Endothelial cell of umbilical vein (primary cell): ENCODE measurements at regions not wholly inside any gene's neighbourhood (a gene's known extent, or its start where the extent isn't known, plus 50 kb on each side); places are given as distances from the start of the nearest gene placed in this dataset.

Experiments used
- BruUV-seq: library from RNA; stranded (reverse); fragments of 400-500 nt; replicated peaks from 2 replicates; lab custom pipeline; 2021; lab: Mats Ljungman, UMichigan
- CTCF ChIA-PET: fragments of 300-600, 350-600 bp; sonication (Branson Sonifier 250); formaldehyde crosslinking; loops from one replicate; lab custom pipeline; 2021; ENCODE audit warnings: antibody characterized with exemption, inconsistent platforms; lab: Charles Lee
- POLR2A ChIA-PET: fragments of 300-600, 350-600 bp; sonication (Branson Sonifier 250); formaldehyde crosslinking; loops from one replicate; lab custom pipeline; 2021; ENCODE audit warnings: antibody characterized with exemption, inconsistent platforms; lab: Charles Lee
- DNase-seq: peaks from one replicate; pipeline ENCODE4 v3.0.0-alpha.2; 2011; ENCODE audit warnings: low read depth, low spot score
- FAIRE-seq: peaks from 2 replicates; lab custom pipeline; 2011; peaks lifted over from hg19 to GRCh38; lab: Jason Lieb, UNC
- H2AFZ ChIP-seq: 2 replicates; pipeline ENCODE4 v1.6.0; 2012; ENCODE audit warnings: low read depth, low read length, control low read depth, inconsistent platforms
- H3K27ac ChIP-seq: 2 replicates; pipeline ENCODE4 v1.5.1; 2011; ENCODE audit warnings: low read depth, mild to moderate bottlenecking, control low read depth, low read length, moderate library complexity; ENCODE audit not compliant: insufficient read depth
- H3K27me3 ChIP-seq, 2 experiments: 2 replicates each; pipeline versions ENCODE4 v1.6.0 to v1.6.1; 2011; ENCODE audit warnings: low read length in 2 of 2, mixed read lengths in 1 of 2; ENCODE audit not compliant: control insufficient read depth in 2 of 2, insufficient read depth in 2 of 2
- H3K36me3 ChIP-seq, 2 experiments: 2 replicates in 1 of 2; 3 replicates in 1 of 2; pipeline ENCODE4 v1.5.1; 2011; ENCODE audit warnings: low read length in 2 of 2, mild to moderate bottlenecking in 1 of 2, moderate library complexity in 1 of 2; ENCODE audit not compliant: control insufficient read depth in 2 of 2, insufficient read depth in 2 of 2; ENCODE audit errors: extremely low read depth in 1 of 2
- H3K4me1 ChIP-seq: 3 replicates; pipeline ENCODE4 v1.5.1; 2011; ENCODE audit warnings: mild to moderate bottlenecking, low read length; ENCODE audit not compliant: control insufficient read depth, insufficient read depth; ENCODE audit errors: extremely low read depth
- H3K4me2 ChIP-seq: 2 replicates; pipeline ENCODE4 v1.6.1; 2011; ENCODE audit warnings: low read length, control low read depth, mixed read lengths; ENCODE audit not compliant: insufficient read depth
- H3K4me3 ChIP-seq, 3 experiments: fragments of 200-600 bp in 1 of 3; sonication (generic), shearing (Covaris generic) in 1 of 3; replicated peaks in 1 of 3; 2 replicates each; pipeline ENCODE4 v1.5.1; 2011 to 2016; ENCODE audit warnings: control low read depth in 3 of 3, low read length in 3 of 3, mild to moderate bottlenecking in 2 of 3, inconsistent platforms in 1 of 3, low read depth in 1 of 3, moderate library complexity in 1 of 3; ENCODE audit not compliant: insufficient read depth in 1 of 3
- H3K79me2 ChIP-seq: 2 replicates; pipeline ENCODE4 v1.6.0; 2012; ENCODE audit warnings: low read length, inconsistent platforms; ENCODE audit not compliant: control insufficient read depth, insufficient read depth
- H3K9ac ChIP-seq: replicated peaks from 2 replicates; pipeline ENCODE3; 2011; ENCODE audit warnings: low read length, control low read depth; ENCODE audit not compliant: insufficient read depth; ENCODE audit errors: extremely low read depth
- H3K9me1 ChIP-seq: replicated peaks from 3 replicates; pipeline ENCODE4 v1.6.0; 2011; ENCODE audit warnings: mild to moderate bottlenecking, low read length; ENCODE audit not compliant: control insufficient read depth, insufficient read depth; ENCODE audit errors: extremely low read depth
- H3K9me3 ChIP-seq: replicated peaks from 2 replicates; pipeline ENCODE4 v1.5.1; 2012; ENCODE audit warnings: low read length, inconsistent platforms; ENCODE audit not compliant: control insufficient read depth, insufficient read depth
- H4K20me1 ChIP-seq: replicated peaks from 2 replicates; pipeline ENCODE3; 2011; ENCODE audit warnings: mild to moderate bottlenecking, low read length; ENCODE audit not compliant: control insufficient read depth, insufficient read depth; ENCODE audit errors: extremely low read depth
- EZH2 ChIP-seq: IDR thresholded peaks from 2 replicates; pipeline ENCODE4 v1.6.1; 2012; ENCODE audit warnings: borderline replicate concordance, low read depth, mild to moderate bottlenecking, moderate library complexity, low read length, inconsistent platforms; ENCODE audit not compliant: severe bottlenecking
- FOS ChIP-seq: IDR thresholded peaks from 2 replicates; pipeline ENCODE4 v1.6.1; 2011; ENCODE audit warnings: mild to moderate bottlenecking, low read length, moderate library complexity, borderline replicate concordance; ENCODE audit not compliant: insufficient read depth
- GATA2 ChIP-seq: IDR thresholded peaks from 2 replicates; pipeline ENCODE4 v1.7.0; 2011; ENCODE audit warnings: low read depth, mild to moderate bottlenecking, moderate library complexity, mixed read lengths, low read length; ENCODE audit not compliant: insufficient read length, insufficient read depth
- JUN ChIP-seq: IDR thresholded peaks from 2 replicates; pipeline ENCODE4 v1.6.1; 2011; ENCODE audit warnings: borderline replicate concordance, low read depth; ENCODE audit not compliant: insufficient read length, insufficient read depth
- MYC ChIP-seq: IDR thresholded peaks from one replicate; pipeline ENCODE4 v1.6.1; 2011; ENCODE audit warnings: mild to moderate bottlenecking, low read depth, low read length
- POLR2A ChIP-seq: IDR thresholded peaks from 2 replicates; pipeline ENCODE4 v1.6.1; 2012; ENCODE audit warnings: low read depth, mild to moderate bottlenecking, control low read depth, low read length
- POLR2AphosphoS5 ChIP-seq: IDR thresholded peaks from 2 replicates; pipeline ENCODE4 v1.6.1; 2012; ENCODE audit warnings: low read depth, mild to moderate bottlenecking, control low read depth, low read length, moderate library complexity; ENCODE audit not compliant: insufficient read depth
- dilution Hi-C: fragments of 300-500 bp; cut with MboI; formaldehyde crosslinking; loops from one replicate; pipeline ENCODE4 v1.15.0; 2019; ENCODE audit warnings: low sequenced_read_pairs; ENCODE audit not compliant: extremely low pct_ligation_motif_present
- intact Hi-C: fragments of 100-400 bp; cut with micrococcal nuclease; formaldehyde crosslinking; loops from one replicate; pipeline ENCODE4 v1.10.0; 2022
- TF ChIP-seq, protein P1 (sequence below), 2 donors: IDR thresholded peaks; 1 replicate in 1 of 2; 2 replicates in 1 of 2; pipeline ENCODE4 v1.5.1; 2011; ENCODE audit warnings: low read length in 2 of 2, mild to moderate bottlenecking in 2 of 2, moderate library complexity in 2 of 2, control low read depth in 1 of 2, inconsistent platforms in 1 of 2, low read depth in 1 of 2; ENCODE audit not compliant: insufficient read depth in 1 of 2; ENCODE audit errors: extremely low read depth in 1 of 2
- TF ChIP-seq, protein P2 (sequence below): IDR thresholded peaks from 2 replicates; pipeline ENCODE4 v1.6.1; 2011; ENCODE audit not compliant: insufficient read depth, insufficient read length

DNA sequence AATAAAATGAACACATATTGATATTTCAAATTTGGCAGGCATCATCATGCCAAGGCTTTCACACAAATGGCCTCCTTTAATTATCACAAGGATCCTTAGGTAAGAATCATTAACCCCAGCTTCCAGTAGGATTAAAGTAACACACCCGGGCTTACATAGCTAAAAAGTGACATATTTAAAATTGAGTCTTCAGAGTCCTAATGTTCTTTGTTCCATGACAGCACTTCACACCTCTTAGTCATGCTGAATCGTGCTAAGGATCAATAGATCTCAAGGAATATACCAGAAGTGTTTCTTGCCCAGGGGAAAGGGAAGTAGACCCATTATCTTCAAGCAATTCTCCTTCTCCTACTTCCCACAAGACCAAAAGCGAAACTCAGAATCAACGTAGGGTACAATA lies 76.6 kb upstream of the SOX2 start:
- H4K20me1 ChIP-seq: no peaks in the 10 kb centered on the region
- H3K9ac ChIP-seq: no peak overlapping the region
- BruUV-seq: no TSS peak
- H3K4me2 ChIP-seq: no peak overlapping the region
- H3K27ac ChIP-seq: no peak overlapping the region
- peaks cover 30% of the 10 kb centered on the region for H3K4me1 ChIP-seq
- POLR2A ChIA-PET: no interaction called here
- CTCF ChIA-PET: interaction anchor here (0.8 to 4.1 kb wide), 3 partner anchors 10 to 66 kb away, joined by 3 to 20 read pairs (median 3); no protein-coding TSS in a partner anchor
- TF ChIP-seq FOS: no peak
- TF ChIP-seq, protein P1, sequence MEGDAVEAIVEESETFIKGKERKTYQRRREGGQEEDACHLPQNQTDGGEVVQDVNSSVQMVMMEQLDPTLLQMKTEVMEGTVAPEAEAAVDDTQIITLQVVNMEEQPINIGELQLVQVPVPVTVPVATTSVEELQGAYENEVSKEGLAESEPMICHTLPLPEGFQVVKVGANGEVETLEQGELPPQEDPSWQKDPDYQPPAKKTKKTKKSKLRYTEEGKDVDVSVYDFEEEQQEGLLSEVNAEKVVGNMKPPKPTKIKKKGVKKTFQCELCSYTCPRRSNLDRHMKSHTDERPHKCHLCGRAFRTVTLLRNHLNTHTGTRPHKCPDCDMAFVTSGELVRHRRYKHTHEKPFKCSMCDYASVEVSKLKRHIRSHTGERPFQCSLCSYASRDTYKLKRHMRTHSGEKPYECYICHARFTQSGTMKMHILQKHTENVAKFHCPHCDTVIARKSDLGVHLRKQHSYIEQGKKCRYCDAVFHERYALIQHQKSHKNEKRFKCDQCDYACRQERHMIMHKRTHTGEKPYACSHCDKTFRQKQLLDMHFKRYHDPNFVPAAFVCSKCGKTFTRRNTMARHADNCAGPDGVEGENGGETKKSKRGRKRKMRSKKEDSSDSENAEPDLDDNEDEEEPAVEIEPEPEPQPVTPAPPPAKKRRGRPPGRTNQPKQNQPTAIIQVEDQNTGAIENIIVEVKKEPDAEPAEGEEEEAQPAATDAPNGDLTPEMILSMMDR (IDR thresholded peaks at IDR 0.05; ENCODE audit: extremely low read depth in 1 of 2, insufficient read depth in 1 of 2, low read depth in 1 of 2, low read length in 2 of 2): no peak
- TF ChIP-seq JUN: no peak
- no peak for TF ChIP-seq EZH2
- TF ChIP-seq, protein P2, sequence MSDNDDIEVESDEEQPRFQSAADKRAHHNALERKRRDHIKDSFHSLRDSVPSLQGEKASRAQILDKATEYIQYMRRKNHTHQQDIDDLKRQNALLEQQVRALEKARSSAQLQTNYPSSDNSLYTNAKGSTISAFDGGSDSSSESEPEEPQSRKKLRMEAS: no peak
- TF ChIP-seq GATA2: no peak
- no peak for TF ChIP-seq POLR2AphosphoS5
- TF ChIP-seq MYC: no peak
- TF ChIP-seq POLR2A: no peak
- DNase-seq (no peak), FAIRE-seq (no peak)
- H3K27me3 ChIP-seq: no peaks in the 10 kb centered on the region
- no peak overlapping the region for H3K4me3 ChIP-seq
- no peaks in the 10 kb centered on the region for H3K36me3 ChIP-seq
- no peaks in the 10 kb centered on the region for H3K9me3 ChIP-seq
- no peaks in the 10 kb centered on the region for H3K79me2 ChIP-seq
- intact Hi-C loops: no loop called here
- dilution Hi-C loops: no loop called here
- no peaks in the 10 kb centered on the region for H3K9me1 ChIP-seq
- no peak overlapping the region for H2AFZ ChIP-seq
